Panc1 (cell line): ENCODE measurements at regions not wholly inside any gene's neighbourhood (a gene's known extent, or its start where the extent isn't known, plus 50 kb on each side); places are given as distances from the start of the nearest gene placed in this dataset.

Experiments used
- ATAC-seq: fragments of 200-7000 bp; cut with Tn5 transposase; 2 replicates; pipeline ENCODE4 v1.9.1; 2020; ENCODE audit warnings: mild to moderate bottlenecking, moderate library complexity
- BruUV-seq: library from RNA; stranded (reverse); fragments of 400-500 nt; replicated peaks from 2 replicates; lab custom pipeline; 2021; lab: Mats Ljungman, UMichigan
- CTCF ChIA-PET: fragments of 300-600 bp; sonication (Branson Sonifier 250); formaldehyde crosslinking; loops from one replicate; lab custom pipeline; 2022; ENCODE audit warnings: antibody characterized with exemption; lab: Charles Lee
- POLR2A ChIA-PET: fragments of 300-600 bp; sonication (Branson Sonifier 250); formaldehyde crosslinking; loops from one replicate; lab custom pipeline; 2022; ENCODE audit warnings: antibody characterized with exemption; lab: Charles Lee
- DNase-seq: peaks from one replicate; pipeline ENCODE4 v3.0.0-alpha.2; 2010; ENCODE audit warnings: low read depth, low spot score
- H3K27ac ChIP-seq: 2 replicates; pipeline ENCODE4 v1.5.1; 2011; ENCODE audit warnings: mild to moderate bottlenecking, low read length, inconsistent platforms
- H3K27me3 ChIP-seq: fragments of 200-500 bp; sonication (Bioruptor generic); 2 replicates; pipeline ENCODE4 v1.6.0; 2014; ENCODE audit warnings: low read length, inconsistent platforms; ENCODE audit not compliant: control insufficient read depth, insufficient read depth
- H3K36me3 ChIP-seq: fragments of 200-500 bp; sonication (Bioruptor generic); 2 replicates; pipeline ENCODE4 v1.5.1; 2014; ENCODE audit warnings: inconsistent platforms, mild to moderate bottlenecking, low read length, moderate library complexity; ENCODE audit not compliant: control insufficient read depth, insufficient read depth
- H3K4me1 ChIP-seq: 2 replicates; pipeline ENCODE4 v1.5.1; 2011; ENCODE audit warnings: inconsistent platforms, mild to moderate bottlenecking, low read length, moderate library complexity; ENCODE audit not compliant: control insufficient read depth, insufficient read depth
- H3K4me3 ChIP-seq, 2 experiments: 2 replicates each; pipeline ENCODE4 v1.5.1; 2011 to 2012; ENCODE audit warnings: low read depth in 2 of 2, low read length in 2 of 2, mild to moderate bottlenecking in 2 of 2, inconsistent platforms in 1 of 2, moderate library complexity in 1 of 2
- H3K9me3 ChIP-seq: fragments of 200-500 bp; sonication (Bioruptor generic); 2 replicates; pipeline ENCODE4 v1.5.1; 2014; ENCODE audit warnings: low read depth, mild to moderate bottlenecking, inconsistent platforms, low read length, moderate library complexity; ENCODE audit not compliant: control insufficient read depth, insufficient read depth
- POLR2AphosphoS5 ChIP-seq: IDR thresholded peaks from 2 replicates; pipeline ENCODE4 v1.6.1; 2012; ENCODE audit warnings: mild to moderate bottlenecking, low read depth, low read length, moderate library complexity
- SIN3A ChIP-seq: IDR thresholded peaks from 2 replicates; pipeline ENCODE4 v1.6.1; 2012; ENCODE audit warnings: low read depth, mild to moderate bottlenecking, low read length, moderate library complexity, borderline replicate concordance; ENCODE audit not compliant: insufficient read depth
- TCF7L2 ChIP-seq: IDR thresholded peaks from 2 replicates; pipeline ENCODE4 v1.6.1; 2011; ENCODE audit warnings: mild to moderate bottlenecking, low read depth, low read length, inconsistent platforms
- in situ Hi-C: cut with HindIII; loops from 2 replicates; pipeline ENCODE4 v1.10.0; 2016; ENCODE audit warnings: low sequenced_read_pairs, low pct_unique_long_range_greater_than_20kb
- intact Hi-C: fragments of 100-400 bp; cut with micrococcal nuclease; formaldehyde crosslinking; loops from one replicate; pipeline ENCODE4 v1.10.0; 2022; ENCODE audit not compliant: unreplicated experiment
- TF ChIP-seq, protein P1 (sequence below): fragments of 450-650 bp; IDR thresholded peaks from 2 replicates; pipeline ENCODE4 v1.5.1; 2017; ENCODE audit warnings: mild to moderate bottlenecking
- TF ChIP-seq, protein P2 (sequence below), 2 experiments: IDR thresholded peaks; 2 replicates each; pipeline ENCODE4 v1.6.1; 2011 to 2012; ENCODE audit warnings: low read depth in 2 of 2, control low read depth in 1 of 2, low read length in 1 of 2, mild to moderate bottlenecking in 1 of 2, moderate library complexity in 1 of 2; ENCODE audit not compliant: insufficient read depth in 1 of 2

DNA sequence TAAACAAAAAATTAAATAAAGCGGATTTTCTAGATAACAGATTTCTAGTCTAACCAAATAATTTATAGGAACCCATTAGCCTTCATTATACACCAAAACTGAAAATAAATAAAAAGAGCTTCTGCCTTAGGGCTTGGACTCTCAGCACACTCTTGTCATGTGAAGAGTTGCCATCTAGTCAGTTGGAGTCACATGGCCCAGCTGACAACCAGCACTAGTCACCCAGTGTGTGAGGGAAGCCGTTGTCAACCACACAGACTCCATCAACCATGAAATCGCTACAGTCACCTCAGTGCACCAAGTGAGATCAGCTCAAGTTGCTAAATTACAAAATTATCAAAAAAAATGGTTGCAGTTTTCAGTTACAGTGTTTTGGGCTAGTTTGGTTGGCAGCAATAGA is 470.0 kb downstream of the GASK1B start:
- TF ChIP-seq, protein P1, sequence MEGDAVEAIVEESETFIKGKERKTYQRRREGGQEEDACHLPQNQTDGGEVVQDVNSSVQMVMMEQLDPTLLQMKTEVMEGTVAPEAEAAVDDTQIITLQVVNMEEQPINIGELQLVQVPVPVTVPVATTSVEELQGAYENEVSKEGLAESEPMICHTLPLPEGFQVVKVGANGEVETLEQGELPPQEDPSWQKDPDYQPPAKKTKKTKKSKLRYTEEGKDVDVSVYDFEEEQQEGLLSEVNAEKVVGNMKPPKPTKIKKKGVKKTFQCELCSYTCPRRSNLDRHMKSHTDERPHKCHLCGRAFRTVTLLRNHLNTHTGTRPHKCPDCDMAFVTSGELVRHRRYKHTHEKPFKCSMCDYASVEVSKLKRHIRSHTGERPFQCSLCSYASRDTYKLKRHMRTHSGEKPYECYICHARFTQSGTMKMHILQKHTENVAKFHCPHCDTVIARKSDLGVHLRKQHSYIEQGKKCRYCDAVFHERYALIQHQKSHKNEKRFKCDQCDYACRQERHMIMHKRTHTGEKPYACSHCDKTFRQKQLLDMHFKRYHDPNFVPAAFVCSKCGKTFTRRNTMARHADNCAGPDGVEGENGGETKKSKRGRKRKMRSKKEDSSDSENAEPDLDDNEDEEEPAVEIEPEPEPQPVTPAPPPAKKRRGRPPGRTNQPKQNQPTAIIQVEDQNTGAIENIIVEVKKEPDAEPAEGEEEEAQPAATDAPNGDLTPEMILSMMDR = no peak
- no peak for TF ChIP-seq POLR2AphosphoS5
- TF ChIP-seq SIN3A = no peak
- no peak for TF ChIP-seq TCF7L2
- TF ChIP-seq, protein P2, sequence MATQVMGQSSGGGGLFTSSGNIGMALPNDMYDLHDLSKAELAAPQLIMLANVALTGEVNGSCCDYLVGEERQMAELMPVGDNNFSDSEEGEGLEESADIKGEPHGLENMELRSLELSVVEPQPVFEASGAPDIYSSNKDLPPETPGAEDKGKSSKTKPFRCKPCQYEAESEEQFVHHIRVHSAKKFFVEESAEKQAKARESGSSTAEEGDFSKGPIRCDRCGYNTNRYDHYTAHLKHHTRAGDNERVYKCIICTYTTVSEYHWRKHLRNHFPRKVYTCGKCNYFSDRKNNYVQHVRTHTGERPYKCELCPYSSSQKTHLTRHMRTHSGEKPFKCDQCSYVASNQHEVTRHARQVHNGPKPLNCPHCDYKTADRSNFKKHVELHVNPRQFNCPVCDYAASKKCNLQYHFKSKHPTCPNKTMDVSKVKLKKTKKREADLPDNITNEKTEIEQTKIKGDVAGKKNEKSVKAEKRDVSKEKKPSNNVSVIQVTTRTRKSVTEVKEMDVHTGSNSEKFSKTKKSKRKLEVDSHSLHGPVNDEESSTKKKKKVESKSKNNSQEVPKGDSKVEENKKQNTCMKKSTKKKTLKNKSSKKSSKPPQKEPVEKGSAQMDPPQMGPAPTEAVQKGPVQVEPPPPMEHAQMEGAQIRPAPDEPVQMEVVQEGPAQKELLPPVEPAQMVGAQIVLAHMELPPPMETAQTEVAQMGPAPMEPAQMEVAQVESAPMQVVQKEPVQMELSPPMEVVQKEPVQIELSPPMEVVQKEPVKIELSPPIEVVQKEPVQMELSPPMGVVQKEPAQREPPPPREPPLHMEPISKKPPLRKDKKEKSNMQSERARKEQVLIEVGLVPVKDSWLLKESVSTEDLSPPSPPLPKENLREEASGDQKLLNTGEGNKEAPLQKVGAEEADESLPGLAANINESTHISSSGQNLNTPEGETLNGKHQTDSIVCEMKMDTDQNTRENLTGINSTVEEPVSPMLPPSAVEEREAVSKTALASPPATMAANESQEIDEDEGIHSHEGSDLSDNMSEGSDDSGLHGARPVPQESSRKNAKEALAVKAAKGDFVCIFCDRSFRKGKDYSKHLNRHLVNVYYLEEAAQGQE (IDR thresholded peaks at IDR 0.05; ENCODE audit: insufficient read depth in 1 of 2, low read depth in 2 of 2, low read length in 1 of 2) = no peak
- ChIA-PET CTCF (no interaction called here), POLR2A (no interaction called here)
- Histone ChIP-seq H3K9me3 (no peaks in the 10 kb centered on the region), H3K27me3 (no peaks in the 10 kb centered on the region), H3K4me1 (no peaks in the 10 kb centered on the region), H3K36me3 (no peaks in the 10 kb centered on the region), H3K27ac (no peak overlapping the region), H3K4me3 (no peak overlapping the region)
- DNase-seq (no peak), ATAC-seq (no peak)
- in situ Hi-C loops = no loop called here
- intact Hi-C loops = no loop called here
- BruUV-seq = no TSS peak

GRCh38 chr4:157701695-157701994 is 471.2 kb downstream of the GASK1B start:
- intact Hi-C loops = no loop called here
- H3K9me3 ChIP-seq = no peaks in the 10 kb centered on the region
- ChIA-PET POLR2A (no interaction called here), CTCF (no interaction called here)
- H3K4me1 ChIP-seq = no peaks in the 10 kb centered on the region
- no peaks in the 10 kb centered on the region for H3K27me3 ChIP-seq
- H3K36me3 ChIP-seq = no peaks in the 10 kb centered on the region
- in situ Hi-C loops = no loop called here
- H3K27ac ChIP-seq = no peak overlapping the region
- DNase-seq (no peak), ATAC-seq (no peak)
- no peak overlapping the region for H3K4me3 ChIP-seq
- TF ChIP-seq, protein P1 = no peak
- TF ChIP-seq TCF7L2 (no peak), POLR2AphosphoS5 (no peak), SIN3A (no peak)
- no TSS peak for BruUV-seq
